NB4 (cell line): ENCODE measurements at regions not wholly inside any gene's neighbourhood (a gene's known extent, or its start where the extent isn't known, plus 50 kb on each side); places are given as distances from the start of the nearest gene placed in this dataset.

ENCODE experiments used
- CTCF ChIP-seq: IDR thresholded peaks from one replicate; pipeline ENCODE4 v1.5.1; 2012; ENCODE audit warnings: low read depth, low read length
- POLR2A ChIP-seq: IDR thresholded peaks from 2 replicates; pipeline ENCODE4 v1.6.1; 2011; ENCODE audit warnings: mild to moderate bottlenecking; ENCODE audit not compliant: insufficient read length; ENCODE audit errors: extremely low read depth

DNA sequence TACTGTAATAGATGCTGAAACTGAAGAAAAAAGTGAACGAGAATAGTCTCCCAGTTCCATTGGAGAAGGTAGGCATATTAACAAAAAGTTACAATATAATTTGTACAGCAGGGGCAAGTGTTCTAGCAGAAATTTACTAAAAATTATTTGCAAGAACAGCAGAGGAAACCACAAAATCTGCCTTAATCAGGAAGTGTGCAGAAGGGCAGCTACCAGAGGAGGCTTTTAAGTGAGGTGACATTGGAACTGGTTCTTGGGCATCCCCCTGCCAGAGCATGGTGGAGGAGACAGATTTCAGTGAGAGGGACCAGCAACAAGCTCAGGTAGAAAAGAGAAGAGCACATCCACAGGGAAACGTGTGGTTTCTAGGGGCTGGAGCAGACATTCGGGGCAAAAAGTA, 279.3 kb upstream of the CAMK1G start:
- TF ChIP-seq CTCF, result no peak
- no peak for TF ChIP-seq POLR2A
